COLO668 (cell line): ENCODE measurements at regions not wholly inside any gene's neighbourhood (a gene's known extent, or its start where the extent isn't known, plus 50 kb on each side); places are given as distances from the start of the nearest gene placed in this dataset.

Source experiments
- DNase-seq: peaks from one replicate; lab custom pipeline; 2025; ENCODE audit not compliant: unreplicated experiment; lab: John Stamatoyannopoulos, UW

DNA sequence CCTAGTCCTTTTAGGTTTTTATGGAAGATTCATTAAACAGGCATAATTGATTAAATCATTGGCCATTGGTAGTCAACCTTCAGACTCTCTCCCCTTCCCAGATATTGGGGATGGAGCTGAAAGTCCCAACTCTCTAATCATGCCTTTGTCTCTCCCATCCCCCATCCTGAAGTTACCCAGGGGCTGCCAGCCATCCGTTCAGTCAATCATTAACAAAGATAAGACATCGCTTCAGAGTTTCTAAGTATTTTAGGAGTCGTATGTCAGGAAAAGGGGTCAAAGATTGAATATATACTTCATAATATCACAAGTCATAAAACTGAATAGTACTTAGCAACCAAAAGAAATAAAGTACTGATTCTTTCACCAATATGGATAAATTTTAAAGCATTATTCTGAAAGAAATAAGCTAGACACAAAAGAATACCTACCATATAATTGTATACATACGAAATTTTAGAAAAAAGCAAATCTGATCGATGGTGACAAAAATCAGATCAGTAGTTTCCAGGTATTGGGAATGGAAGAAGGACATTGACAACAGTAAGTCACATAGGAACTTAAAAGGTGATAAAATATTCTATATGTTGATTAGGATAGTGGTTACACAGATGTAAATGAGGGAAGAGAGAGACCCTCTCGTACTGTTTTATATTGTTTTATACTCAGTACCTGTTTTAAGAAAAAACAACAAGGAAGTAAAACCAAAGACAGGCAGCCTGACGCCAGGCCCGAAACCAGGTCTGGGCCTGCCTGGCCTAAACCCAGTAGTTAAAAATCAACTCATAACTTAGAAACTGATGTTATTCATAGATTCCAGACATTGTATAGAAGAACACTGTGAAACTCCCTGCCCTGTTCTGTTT, 414.4 kb downstream of the DAD1 start:
- DNase-seq = no peak

DNA sequence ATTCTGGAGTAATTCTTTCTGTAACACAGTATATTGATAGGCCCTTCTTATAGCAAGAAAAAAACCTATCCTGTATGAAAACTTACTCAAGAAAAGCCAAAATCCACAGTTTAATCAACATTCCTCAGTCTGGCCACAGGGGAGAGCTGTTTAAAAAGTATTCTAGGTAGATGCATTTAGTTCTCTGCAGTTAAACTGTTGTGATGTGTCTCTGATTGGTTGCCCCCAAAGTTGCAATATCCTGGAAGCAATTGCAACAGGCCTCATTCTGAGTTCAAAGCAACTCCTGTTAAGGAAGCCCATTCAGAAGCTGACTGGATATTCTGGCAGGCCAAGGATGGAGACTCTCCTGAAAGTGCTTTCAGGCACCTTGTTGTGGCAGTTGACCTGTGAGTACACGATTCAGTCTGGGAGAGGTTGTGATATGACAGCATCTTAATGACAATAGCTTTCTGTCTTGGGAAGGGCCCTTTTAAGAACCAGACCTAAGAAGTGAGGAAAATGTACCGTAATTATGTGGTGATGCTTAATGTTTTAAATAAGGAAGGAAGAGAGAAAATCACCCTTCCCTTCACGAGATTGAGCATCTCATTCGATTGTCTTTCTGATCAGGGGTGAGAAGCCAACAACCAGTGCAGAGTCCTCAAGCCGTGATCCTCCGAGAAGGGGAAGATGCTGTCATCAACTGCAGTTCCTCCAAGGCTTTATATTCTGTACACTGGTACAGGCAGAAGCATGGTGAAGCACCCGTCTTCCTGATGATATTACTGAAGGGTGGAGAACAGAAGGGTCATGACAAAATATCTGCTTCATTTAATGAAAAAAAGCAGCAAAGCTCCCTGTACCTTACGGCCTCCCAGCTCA, 420.7 kb downstream of the DAD1 start:
- no peak for DNase-seq

DNA sequence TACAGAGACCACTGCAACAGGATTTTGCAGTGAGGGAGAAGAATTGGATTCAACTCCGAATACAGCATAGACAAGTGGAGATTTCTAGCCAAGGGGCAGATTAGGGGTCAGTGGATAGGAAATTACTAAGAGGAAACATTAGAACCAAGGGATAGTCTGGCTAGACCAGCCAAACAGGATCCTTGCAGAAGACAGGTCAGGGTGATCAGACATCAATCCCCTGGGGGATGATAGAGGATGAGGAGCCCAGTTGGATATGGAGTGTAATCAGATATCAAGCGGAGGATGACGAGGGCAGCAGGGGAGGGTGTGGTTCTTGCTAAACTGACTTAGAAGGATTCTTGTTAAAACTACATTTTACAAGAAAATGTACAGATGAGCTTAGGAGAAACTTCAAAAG, 424.4 kb downstream of the DAD1 start:
- no peak for DNase-seq

DNA sequence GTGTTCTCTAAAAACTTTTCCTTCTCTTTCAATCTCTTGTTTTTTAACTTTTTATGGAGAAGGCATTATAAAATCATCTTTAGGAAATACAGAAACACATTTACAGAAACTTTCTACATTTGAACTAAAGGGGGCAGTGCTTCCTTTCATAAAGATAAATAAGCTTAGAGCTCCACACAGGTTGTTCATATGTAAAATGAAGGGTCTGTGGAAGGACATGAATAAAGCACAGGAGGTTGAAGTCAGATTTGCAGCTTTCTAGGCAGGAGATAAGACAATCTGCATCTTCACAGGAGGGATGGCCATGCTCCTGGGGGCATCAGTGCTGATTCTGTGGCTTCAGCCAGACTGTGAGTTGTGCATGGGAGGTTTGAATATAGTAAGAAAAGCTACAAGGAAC, 426.0 kb downstream of the DAD1 start:
- no peak for DNase-seq

DNA sequence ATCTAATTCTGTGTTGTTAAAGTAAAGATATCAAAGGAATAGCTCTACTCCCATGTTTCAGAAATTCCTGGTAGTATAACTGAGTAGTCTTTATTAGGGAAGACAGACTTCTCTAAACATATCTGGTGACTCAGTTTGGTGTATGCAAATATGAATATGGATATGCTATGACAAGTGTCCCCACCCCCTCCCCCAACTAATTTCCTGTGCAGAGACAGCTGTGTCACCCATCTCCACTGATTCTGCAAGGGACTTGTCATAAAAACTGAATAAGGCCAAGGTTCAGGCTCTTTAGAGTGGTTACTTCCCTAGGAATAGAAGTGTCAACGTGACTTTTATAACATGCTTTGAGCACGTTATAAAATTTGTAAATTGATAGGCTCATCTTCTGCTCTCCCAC, 429.1 kb downstream of the DAD1 start:
- no peak for DNase-seq

DNA sequence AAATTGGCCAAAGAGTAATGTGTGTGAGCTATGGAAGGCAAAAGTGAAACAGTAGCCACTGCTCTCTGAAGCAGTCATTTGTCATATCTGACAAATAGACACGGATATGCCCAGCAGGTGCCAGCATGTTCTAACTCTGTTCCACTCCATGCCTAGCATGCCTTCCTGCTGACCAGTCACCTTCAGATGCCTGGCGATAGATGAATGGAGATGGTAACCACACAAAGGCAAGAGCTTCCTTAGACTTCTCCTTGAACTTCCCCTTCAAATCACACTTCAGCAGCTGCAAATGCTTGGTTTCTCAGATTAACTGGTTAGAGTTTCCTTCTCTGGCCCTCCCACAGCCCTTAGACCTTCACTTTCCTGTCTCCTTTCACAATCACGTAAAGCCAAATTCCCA, 429.9 kb downstream of the DAD1 start:
- no peak for DNase-seq

DNA sequence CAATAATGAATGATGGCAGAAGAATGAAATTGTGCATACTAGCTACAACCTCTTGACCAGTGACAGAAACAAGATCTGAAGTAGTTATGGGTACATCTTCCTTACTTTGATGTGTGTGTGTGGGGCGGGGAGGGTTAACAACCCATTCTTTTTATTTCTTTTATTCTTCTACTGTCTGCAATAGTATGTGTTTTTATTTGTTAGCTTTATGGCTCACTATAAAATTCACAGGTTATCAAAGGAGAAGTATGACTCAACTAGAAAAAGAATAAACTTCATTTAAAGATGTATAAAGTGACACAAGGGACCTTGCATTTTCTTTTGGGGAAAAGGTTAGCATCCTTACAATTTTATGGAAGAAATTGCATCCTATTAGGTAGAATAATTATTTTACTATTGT, 430.5 kb downstream of the DAD1 start:
- DNase-seq = no peak

DNA sequence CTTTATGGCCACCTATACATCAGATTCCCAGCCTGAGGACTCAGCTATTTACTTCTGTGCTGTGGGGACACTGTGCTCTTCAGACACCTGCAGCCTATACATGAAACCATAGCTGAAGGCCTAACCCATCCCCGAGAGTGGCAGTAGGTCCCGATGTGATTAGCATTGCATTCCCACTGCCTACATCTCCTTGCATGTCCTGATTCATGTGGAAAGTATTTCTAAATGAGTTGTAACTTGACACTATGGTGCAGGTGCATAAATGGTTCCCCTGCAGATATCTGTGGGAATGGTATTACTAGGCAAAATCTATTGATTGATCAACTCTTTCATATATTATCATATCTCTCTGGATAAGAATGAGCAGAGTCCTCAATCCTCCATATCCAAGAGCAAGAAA, 433.5 kb downstream of the DAD1 start:
- DNase-seq = no peak

DNA sequence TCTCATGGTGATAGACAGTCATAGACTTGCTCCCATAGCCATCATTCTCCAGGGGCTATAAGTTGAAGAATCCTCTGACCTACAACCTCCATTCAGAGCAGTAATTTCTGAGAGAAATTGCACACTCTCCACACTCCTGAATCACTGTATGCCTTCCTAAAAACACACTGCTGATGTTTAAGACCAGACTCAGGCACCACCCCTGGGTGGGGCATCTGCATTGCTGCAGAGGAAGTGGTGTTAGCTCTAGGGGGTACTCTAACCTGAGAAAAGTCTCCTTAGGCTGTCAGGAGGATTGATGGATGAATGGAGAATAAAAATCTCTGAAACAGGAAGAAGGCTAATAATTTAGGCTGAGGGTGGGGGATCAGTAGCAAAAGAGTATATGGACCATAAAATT, 436.1 kb downstream of the DAD1 start:
- DNase-seq = no peak

DNA sequence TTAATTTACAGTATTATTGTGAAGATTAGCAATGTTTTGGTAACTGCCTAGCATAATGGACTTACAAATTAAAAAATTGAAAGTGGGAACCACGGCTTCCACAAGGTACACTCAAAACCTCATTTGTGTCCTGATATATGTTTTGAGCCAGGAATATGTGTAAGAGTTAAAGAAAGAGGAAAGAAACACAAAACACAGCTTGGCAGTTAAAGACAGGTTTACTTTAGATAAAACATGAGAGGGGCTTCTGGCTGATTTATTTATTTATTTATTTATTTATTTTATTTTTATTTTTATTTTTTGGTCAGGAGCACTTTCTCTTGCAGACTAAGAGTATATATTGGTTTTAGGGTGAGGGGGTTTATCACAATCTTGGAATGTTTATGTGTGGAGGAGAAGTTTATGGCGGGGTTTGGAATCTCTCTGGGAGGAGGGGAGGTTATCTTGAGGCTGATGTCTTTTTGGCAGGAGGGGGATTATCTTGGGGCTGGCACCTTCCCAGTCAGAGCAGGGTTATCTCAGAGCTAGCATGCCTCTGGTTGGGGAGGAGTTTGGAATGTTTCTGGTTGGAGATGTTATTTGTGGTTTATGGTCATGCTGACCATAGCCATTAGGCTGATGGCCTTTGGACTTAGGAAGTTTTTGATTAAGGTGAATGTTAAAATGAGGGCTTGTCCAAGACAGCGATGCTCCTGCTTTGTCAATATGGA, 436.7 kb downstream of the DAD1 start:
- DNase-seq = no peak

DNA sequence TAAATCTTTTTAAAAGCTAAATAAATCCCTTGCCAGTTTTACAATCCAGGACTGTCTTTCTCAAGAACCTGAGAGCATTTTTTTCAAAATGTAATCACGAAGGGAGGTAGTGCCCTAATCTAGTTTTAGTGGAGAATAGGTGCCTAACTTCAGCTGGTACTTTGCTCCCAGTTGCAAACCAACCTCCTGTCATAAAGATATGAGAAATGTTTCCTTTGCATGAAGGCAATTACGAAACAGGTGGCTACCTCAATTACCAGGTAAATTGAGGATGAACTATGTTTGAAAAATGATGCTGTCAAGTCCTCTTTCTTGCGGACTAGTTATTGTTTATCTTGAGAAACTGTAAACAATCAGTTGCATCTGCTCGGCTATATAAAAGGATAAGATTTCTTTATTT, 437.9 kb downstream of the DAD1 start:
- DNase-seq = no peak

DNA sequence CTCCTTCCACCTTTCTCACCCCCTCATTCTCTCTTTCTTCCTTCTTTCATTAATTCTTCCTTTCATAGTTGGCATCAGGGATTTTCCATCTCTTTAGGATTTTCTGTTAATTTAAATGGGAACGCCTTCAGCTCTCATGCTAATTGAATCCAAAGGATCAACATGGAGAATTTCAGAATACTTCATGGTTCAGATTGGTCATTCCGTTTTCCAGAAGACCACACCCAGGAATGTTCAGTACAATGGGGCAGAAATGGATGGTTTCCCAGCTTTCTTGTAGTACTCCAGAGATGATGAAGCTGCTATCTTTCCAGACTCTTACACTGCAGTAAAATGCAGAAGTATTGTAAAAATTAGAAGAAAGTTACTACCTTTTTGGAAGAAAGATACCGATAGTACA, 440.0 kb downstream of the DAD1 start:
- no peak for DNase-seq

DNA sequence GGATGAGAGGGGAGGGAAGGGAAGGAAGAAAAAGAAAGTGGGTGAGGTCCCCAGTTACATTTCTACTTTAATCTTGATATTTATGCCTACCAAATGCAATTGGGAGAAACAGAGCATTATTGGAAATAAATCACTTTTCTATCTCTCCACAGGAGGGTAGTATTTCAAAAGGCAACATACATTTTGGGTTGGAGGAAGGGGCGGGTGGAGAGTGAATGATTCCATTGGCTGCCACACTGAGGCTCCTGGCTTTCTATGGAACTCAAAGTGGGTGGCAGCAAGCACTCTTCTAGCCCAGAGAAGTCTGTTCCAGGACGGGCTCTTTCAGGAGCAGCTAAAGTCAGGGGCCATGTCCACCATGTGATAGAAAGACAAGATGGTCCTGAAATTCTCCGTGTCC, 441.3 kb downstream of the DAD1 start:
- DNase-seq = no peak

DNA sequence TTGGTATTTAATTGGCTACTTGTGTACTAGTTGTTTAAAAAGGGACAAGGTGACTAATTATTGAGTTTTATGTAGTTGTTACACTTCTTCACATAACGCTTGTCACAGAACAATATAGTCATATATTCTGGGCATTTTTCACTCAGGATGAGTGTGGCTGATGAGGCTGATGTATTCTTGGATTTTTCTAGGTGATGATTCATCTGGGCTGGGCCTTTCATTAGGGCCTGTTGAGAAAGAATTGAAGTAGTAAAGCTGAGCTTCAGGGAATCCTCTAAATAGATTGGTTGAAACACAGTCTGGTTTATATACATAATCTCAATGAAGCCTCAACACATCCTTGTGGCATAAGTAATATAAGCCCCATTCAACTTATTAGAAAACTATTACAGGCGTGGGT, 445.7 kb downstream of the DAD1 start:
- no peak for DNase-seq

DNA sequence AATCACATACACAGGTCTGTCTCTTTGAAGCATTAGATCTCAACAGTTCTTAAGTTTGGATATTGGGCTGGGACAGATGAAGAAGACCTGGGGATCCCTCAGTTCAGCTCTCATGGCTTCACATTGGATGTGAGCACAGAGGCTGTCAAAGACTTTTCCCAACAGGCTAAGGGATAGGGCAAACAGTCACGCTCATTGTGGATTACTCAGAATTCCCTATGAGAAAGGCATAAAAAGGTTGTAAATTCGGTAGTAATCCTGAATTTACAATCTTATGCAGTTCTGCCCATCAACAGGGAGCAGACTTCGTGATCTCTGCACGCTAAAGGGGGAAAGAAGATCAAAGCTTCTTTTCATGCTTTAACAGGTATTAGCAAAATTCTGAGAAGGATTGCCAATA, 448.4 kb downstream of the DAD1 start:
- no peak for DNase-seq

DNA sequence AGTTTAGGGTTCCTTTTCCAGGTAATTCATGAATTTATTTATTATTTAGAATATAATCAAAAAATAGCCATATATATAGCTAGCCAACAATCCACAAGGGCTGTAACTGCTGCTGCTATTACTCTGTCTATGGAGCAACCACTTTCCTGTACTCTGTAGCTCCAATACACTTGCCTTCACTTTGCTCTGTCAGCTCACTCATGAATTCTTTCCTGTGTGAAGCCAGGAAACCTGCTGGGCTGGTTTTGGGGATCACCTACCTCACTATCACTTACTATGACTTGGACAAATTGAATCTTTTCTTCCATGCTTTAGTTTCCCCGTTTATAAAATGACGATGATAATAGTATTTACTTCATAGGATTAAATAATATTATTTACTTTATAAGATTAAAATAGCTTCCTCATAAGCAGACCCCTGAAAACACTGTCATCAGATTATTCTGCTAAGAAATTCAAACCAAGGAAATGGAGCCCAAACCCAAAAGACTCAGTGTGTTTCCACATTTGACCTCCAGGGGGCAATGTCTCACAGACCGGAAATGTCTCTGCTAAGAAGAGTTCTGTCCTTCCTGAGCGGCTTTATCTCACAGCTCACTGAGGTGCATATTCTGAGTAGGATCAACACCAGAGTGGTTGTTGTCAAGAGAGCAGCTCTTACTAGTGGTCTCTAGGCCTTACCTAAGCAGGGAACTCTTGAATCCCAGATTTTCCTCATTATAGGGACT, 457.1 kb downstream of the DAD1 start:
- DNase-seq = peak; percentile 19

DNA sequence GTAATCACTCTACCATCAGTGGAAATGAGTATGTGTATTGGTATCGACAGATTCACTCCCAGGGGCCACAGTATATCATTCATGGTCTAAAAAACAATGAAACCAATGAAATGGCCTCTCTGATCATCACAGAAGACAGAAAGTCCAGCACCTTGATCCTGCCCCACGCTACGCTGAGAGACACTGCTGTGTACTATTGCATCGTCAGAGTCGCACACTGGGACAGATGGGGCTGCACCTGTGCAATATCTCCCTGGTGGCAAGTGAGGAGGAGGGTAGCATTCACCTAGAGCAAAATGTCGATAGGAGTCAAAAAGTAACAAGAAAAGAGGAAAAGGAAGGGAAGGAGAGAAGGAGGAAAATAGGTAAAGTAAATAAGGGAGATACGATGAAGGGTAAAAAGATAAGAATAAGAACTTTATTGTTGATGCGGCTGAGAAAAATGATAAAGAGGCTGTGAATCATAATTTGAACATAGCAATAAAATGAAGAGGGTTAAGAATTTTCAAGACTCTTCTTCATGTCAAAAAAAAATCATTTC, 450.5 kb upstream of the OR4E1 start:
- DNase-seq = no peak

DNA sequence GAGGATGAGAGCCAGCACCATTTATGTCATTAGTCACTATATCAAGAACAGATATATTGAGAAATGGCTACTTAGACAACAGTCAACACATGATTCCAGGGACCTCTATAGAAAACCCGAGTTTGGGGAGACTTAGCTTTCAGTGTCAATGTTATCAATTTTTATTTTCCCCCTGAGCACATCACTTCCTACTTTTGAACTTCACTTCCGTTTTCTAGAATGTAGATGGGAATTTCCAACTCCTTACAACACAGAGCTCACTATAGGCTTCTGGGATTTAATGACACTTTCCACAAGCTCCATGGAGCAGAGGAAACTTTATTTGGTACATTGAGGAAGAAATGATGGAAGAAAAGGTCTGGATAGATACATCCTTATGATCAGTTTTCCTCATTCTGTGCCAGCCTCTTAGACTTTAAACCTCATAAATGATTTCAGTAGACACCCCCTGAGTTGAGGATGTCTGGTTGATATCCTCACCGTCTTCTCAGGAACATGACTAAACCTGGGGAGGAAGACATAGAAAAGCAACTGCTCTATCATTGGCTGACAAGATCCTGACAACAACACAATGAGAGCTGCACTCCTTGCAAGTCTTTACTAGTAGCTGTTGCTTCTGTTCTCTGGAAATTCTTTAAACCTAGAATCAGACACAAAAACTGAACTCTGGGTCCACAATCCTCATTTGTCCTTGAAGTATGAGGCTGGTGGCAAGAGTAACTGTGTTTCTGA, 449.4 kb upstream of the OR4E1 start:
- DNase-seq = no peak

DNA sequence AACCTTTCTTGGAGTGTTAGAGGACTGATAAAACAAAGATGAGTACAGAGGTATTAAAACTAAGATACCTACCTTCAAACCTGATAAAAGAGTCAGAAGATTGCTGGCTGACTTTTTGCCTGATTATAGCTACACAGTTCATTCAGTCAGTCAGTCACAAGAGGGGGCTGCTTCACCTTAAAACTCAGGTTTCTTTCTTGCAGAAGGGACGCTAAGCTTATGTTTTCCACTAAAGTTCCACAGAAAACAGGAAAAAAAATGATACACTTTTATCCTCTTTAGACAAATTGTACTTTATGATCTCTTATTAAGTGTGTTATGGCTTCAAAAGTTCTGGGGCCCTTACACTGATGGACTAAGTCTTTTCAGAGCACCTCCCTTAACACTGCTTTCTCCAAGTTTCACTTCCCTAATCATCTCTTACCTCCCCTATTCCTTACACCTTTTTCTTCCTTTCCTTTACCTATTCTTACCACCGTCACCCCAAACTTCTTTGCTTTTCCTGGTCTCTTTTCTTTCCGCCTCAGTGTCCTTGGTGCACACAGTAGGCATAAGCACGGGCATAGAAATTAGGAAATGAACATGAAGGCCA, 448.7 kb upstream of the OR4E1 start:
- DNase-seq = no peak
